ENCODE measurements at regions not wholly inside any gene's neighbourhood (a gene's known extent, or its start where the extent isn't known, plus 50 kb on each side); places are given as distances from the start of the nearest gene placed in this dataset.

DNA sequence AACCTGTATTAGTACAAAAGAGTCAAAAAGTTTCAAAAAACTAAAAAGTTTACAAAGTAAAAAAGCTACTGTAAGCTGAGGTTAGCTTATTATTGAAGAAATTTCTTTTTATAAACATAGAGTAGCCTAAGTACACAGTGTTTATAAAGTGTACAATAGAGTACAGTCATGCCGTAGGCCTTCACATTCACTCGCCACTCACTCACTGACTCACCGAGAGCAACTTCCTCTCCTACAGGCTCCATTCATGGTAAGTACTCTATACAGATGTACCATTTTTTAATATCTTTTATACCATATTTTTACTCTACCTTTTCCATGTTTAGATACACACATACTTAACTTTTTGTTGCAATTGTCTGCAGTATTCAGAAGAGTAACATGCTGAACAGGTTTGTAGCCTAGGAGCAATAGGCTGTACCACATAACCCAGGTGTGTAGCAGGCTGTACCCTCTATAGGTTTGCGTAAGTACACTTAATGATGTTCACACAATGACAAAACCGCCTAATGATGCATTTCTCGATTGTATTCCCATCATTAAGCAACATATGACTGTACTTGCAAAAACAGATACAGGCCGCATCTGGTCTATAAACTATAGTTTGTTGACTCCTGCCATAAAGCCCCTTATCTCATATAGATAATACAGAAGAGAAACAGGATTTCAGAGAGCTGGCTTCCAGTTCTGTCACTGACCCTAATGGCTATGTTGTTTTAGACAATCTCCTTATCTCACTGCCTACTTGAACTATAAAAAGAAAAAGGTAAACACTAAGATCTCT lies 438.8 kb downstream of the HTR7 start:
- no peak for DNase-seq

DNA sequence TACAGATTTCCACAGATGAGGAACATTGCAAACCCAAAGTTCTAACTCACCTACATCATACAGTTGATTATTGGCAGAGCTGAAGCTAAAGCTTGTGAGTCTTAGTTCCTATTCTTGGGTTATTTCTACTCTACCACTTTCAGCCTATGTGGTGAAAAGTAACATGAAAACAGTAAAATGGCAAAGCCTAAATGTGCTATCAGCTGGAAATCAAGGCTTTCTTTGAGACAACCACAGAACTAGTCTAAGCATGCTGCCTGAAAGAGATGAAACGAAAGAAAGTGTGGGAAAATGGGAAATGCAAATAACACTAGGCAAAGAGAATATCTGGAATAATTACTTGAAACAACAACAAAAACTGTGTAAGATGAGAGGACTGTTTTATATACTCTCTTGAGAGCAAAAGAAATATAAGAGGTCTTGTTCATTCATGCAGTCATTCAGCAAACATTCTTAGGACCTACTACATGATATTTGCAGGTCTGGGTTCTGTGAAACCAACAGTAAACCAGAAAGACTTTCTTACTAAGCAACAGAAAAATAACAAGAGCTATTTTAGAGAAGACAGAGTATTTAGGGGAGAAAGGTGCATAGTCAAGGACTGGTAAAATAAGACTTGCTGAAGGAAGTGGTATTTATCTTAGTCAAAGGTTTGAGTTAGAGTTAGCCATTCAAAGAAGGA lies 437.1 kb downstream of the HTR7 start:
- no peak for DNase-seq

DNA sequence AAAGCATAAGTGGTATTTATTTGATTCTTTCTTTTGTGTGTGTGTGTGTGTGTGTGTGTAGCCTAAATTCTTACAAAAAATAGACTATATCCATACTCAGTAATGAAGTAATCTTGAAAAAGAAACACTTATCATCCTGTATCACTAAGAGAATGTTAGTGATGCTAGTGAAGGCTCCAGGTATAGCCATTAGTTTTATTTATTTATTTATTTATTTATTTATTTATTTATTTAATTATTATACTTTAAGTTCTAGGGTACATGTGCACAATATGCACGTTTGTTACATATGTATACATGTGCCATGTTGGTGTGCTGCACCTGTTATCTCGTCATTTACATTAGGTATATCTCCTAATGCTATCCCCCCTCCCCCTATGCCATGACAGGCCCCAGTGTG lies 436.0 kb downstream of the HTR7 start:
- no peak for DNase-seq

DNA sequence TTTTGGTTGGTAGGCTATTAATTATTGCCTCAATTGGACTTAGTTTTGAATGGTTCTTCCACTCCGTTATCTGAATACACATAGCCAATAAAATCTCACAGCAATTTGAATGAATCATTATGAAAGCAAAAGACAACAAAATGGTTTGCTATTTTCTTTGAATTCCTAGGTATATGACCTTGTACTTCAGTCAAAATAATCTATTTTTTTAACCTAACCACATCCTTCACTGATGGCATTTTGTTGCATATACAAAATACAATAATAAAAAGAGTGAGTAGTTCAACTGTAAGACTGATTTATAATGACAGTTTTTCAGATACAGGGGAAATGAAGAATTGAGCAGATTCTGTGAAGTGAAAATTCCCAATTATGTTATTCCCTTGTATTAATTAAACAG lies 433.1 kb downstream of the HTR7 start:
- DNase-seq = no peak

DNA sequence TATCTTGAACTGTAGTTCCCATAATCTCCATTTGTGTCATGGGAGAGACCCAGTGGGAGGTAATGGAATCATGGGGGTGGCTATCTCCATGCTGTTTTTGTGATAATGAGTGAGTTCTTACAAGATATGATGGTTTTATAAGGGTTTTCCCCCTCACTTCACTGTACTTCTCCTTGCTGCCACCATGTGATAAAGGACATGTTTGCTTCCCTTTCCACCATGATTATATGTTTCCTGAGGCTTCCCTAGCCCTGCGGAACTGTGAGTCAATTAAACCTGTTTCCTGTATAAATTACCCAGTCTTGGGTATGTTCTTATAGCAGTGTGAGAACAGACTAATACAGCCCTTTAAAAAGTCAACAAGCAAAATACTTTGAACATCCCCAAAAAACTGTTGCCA lies 427.7 kb downstream of the HTR7 start:
- peak; percentile 17 for DNase-seq

DNA sequence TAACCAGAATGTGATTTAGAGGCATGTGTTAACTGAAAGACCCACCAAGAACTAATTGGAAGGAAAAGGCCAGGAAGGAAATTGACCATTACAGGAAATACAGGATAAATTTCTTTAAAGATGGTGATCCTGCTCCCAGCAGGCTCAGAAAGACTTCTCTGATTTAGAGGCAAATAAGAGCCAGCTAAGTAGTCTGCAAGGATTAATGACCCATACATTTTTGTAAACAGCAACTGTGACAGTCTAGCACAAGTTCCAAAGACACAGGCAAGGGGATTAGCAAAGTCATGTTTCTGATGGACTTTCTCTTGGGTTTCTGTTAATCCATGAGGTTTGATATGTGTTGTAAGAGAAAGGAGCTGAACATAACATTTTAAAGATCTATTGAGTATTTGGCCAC lies 425.0 kb downstream of the HTR7 start:
- DNase-seq = no peak

DNA sequence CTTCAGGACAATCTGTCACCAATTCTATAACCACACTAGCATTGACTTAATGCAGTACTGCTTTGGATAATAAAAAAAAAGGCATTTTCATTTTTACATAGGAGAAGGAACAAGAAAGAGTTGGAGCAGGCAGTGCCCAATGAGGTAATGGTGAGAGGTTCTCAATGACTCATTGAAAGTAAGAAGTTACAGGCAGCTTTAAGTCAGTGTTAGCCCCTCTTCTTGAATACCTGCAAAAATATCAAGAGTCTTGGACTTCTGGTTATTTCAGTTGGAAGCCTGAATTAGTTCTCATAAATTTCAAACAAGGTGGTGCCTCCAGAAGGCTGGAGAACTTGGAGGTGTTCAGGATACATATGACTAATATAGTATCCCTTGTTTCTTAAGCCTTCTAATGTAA lies 422.5 kb downstream of the HTR7 start:
- no peak for DNase-seq

DNA sequence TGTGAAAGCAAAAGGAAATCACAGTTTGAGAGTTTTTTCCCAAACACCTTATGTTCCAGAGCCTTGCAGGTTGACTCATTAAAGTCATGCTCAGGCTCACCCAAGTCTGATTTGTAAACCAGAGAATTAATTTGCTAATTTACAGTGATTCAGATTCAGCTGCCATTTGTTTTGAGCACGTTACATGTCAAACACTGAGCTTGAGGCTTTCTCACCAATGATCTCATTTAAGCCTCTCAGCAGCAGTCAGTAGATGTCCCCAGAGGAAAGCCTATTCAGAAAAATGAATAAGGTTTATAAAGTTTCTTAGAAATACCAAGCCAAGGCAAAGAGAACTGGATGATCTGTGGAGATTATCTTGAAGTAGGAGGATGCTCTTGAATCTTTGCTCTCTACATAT lies 420.4 kb downstream of the HTR7 start:
- DNase-seq = no peak

DNA sequence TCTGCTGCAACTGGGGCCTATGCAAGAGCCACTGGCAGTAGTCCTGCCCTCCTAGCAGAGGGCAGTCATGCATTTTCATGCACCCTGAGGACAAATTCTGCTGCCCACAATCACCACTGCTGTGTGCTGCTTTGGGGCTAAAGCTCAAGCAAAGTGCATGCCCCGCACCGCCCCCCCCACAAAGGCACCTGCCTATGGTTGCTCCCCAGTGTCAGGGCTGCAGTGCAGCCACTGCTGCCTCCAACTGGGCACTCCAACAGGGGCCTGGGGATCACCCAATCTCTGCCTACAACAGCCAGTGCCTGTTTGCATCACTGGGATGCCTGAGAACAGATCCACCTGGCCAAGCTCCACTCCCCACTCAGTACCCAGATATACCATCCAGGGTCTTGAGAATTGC lies 417.0 kb downstream of the HTR7 start:
- DNase-seq = no peak

DNA sequence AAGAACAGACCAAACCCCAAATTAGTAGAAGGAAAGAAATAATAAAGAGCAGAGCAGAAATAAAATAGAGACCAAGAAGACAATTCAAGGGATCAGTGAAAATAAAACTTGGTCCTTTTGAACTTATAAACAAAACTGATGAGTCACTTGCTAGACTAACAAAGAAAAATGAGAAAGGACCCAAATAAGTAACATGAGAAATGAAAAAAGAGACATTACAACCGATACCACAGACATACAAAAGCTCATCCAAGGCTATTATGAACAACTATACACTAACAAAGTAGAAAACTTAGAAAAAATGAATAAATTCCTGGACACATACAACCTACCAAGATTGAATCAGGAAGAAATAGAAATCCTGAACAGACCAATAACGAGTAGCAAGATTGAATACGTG lies 414.5 kb downstream of the HTR7 start:
- DNase-seq = no peak

DNA sequence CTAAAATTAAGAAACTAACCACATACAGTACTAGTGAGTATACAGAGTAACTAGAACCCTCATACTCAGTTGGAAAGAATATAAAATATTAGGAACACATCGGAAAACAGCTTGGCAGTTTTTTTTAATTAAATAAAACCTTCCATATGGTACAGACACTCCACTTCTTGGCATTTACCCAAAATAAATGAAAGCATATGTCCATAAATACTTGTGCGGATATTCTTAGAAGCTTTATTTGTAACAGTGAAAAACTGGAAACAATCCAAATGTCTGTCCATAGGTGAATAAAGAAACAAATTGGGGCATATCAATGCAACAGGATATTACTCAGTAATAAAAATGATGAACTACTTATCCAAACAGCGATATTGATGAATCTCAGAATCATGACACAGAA lies 410.0 kb downstream of the HTR7 start:
- no peak for DNase-seq

DNA sequence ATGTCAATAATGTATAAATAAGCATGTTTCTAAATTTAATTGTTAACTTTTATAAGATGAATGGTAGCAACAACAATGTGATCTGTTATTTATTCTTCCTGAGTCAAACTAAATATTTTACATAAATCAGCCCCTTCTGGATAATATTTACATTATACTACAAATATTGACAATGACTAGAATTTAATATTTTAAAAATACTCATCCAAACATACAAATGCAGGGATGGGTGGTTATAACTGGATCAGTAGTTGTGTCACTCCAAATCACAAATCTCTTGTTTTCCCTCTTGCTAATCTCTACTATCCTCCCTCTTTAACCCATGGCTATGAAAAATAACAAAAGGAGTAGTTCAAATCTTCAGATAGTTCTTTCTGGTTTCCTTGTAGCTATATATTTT lies 407.0 kb downstream of the HTR7 start:
- no peak for DNase-seq

DNA sequence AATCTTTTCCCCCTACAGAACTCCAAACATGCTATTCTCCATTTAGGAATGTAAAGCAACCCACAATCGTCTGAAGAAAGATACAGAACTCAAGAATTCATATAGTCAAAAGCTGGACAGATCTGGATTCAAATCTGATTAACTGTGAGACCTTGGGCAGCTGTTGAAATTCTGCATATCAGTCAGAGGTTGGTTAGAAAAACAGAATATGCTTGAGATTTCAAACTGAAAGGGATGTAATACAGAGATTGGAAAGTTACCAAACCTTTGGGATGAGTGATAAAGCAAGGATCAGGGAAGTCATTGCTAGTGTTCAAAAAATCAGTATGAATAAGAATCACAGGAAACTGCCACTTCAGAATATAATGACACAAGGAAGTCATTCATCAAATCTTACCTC lies 406.6 kb downstream of the HTR7 start:
- no peak for DNase-seq

DNA sequence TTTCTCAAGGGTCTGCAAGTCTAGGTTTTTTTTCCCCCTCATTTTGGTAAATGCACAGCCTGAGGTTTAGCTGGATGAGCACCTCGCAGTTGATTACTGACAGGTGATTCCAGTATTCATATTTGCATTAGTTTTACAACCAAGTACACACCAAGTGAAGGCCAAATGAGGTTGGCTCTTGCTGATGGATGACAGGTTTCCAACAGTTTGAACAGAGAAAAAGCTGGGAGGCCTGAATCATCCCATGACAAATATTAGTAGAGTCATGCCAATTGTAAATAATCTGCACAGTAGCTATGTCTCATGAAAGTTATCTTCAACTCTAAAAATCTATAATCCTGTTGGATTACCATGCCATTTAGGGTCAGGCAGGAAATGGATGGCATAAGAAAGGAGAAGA lies 399.8 kb downstream of the HTR7 start:
- DNase-seq = no peak

DNA sequence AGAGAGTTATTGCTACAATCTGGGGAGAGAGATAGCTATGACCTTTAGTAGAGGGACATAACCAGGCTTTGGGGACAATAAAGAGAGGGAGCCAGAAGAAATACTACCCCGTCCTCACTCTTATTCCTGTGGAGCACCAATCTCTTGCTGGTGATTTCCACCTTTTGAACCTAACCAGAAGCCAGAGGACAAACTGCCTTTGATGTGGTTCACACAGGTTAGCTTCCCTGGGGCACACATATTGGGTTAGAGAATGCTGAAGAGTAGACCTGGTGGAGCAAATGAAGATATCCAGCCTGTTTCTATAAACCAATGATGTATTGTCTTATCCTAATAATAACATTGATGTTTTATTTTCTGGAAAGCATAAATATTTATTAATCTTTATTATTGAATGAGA lies 399.3 kb downstream of the HTR7 start:
- no peak for DNase-seq

DNA sequence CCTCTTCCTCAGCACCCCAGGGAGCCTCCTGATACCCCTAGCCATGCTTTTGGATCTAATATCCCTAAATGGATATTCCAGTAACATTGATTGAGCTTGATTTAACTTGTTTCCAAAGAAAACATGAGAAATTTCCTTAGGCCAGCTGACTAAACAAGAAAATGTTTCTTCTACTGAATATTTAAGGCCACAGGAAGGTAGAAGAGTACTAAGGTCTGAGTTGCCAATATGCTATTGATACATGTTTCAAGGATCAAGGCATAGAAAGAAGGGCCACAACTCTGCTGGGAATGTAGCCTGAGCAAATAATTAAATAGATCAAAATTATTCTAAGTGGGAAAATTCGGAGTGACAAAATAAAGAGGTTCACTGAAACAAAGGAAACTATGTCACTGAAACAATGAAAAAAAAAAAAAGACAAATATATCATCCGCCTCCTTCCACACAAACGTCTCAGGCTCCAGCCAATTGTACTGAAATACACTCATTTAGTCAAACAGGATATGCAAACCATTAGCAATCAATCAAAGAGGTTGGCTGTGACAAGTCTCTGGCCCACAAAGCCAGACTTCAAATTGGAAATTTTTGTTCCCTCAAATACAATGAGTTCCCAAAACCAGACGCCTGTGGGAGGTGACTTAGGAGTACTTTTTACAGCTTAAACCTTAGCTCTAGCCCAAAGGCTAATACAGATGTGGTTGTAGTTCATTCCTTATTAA lies 396.2 kb downstream of the HTR7 start:
- no peak for DNase-seq

DNA sequence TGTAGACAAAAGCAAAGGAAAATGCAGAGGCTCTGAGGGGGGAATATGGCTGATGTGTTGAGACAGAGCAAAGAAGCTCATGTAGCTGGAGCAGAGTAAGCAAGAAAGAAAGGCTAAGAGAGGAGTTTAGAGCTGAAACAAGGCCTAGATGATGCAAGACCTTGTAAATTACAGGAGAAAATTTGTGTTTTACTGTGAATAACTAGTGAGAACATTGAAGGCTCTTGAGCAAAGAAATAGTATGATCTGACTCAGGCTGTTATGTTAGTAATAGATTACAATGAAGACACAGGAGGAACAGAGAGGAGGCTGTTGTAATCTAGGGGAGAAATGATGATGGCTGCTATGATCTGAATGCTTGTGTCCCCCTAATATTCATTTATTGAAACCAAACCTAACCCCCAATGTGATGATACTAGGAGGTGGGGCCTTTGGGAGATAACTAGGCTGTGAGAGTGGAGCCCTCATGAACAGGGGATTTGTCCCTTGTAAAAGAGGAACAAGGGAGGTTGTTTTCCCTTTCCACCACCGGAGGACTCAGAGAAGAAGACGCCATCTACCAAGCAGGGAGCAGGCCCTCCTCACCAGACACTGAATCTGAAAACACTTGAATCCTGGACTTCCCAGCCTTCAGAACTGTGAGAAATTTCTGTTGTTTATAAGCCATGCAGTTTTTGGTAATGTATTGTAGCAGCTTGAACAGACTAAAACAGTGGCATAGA lies 394.9 kb downstream of the HTR7 start:
- DNase-seq = no peak

DNA sequence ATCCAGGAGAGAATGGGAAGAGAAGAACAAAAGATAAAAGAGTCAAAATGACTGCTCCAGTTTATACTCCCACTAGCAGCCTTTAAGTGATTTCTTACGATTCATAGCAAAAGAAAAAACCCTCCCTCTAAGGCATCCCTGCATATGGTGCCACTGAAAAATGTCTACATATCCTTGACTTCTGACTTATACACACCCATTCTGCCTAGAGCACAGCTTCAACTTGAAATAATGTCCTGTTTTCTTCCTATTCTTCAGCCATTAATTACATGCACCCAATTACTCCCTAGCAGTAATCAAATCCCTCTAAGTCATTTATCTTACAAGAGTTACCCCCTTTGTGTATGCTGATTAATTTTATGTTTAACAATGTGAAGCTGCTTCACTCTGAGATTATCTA lies 393.5 kb downstream of the HTR7 start:
- DNase-seq = no peak

DNA sequence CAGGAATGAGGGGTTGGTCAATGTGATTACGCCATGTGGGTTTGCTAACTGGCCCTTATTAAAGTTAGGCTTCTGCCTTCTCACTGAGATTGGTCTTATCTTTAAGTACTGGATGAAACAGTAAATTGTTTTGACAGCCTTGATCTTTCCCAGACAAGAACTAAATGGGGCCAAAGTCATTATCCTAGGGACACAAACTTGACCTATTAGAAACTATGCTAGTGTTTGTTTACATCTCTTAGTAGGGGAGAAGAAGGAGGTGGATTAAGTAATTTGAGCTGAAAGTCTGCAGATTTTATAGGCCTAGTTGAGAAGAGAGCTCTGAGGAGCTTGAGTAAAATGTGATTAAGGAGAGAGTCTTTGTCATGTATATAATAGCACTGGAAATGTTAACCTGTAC lies 386.9 kb downstream of the HTR7 start:
- DNase-seq = no peak

DNA sequence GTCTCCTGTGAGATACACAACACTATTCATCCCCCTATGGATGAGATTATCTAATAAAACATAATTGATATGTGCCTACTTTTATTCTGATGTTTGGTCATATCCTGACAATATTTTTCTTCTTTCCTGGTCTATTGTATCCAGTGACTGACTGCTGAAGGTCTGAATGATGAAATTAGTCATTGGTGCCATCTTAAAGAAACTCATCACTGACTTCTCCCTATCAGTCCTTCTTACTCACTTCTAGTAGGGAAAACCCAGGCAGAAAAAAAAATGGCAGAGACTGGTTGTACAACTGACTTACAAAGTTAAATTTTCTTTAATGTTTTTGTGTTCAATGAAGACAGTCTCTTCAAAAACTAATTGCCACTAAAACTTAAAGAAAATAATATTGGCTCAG lies 377.4 kb downstream of the HTR7 start:
- DNase-seq = no peak

DNA sequence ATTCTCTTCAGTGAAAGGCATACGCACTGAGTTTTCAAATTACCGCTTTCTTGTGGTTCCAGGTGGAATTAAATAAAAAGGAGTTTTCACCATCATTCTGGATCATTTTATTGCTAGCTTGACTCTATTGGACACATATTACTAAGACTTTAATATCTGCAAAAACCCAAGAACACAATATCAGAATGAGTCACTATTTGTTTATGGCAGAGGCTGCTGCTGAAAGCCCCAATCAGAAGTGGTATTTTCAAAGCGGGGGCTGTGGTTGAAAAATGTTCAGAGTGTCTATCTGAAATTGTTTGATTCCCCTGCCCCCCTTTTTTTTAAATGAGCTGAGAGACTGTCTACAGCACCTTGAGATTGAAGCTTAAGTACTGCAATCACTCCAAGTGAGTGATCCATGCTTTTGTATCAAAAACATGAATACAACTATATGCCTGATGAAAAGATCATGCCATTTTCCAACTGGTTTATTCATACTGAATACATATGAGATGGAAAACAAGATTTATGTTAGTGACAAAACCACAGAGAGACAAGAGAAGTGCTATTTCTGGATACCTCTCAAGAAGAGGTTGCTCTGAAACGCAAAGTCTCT lies 376.4 kb downstream of the HTR7 start:
- DNase-seq = no peak

DNA sequence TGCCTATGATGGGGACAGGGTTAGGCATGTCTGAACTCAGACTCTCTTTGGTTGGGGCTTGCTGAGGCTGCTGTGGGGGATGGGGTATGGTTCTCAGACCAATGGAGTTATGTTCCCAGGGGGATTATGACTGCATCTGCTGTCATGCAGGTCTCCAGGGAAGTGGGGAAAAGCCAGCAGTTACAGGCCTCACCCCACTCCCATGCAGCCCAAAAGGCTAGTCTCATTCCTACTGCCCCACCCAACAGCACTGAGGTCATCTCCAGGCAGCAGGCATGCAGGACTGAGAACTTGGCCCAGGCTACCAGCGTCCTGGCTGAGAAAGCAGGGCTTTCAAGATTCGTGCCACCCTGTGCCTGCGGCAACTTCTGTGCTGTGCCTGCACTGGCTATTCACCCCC lies 373.3 kb downstream of the HTR7 start:
- DNase-seq = no peak

DNA sequence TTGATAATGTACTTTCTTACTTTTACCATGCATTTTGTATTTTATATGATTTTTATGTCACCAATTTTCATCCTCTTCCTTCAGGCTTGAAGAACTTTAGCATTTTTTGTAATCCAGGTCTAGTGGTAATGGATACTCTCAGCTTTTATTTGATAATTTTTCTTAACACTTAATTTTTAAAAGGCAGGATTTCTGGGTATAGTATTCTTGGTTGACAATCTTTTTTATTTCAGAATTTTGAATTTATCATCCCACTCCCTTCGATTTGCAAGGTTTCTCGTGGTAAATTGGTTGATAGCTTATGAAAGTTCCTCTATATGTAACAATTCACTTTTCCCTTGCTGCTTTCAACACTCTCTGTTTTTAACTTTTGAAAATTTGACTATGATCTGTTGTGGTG lies 363.7 kb downstream of the HTR7 start:
- no peak for DNase-seq

Measured in GDM1 (cell line).